Hepatocyte (in vitro differentiated cells): ENCODE measurements at regions not wholly inside any gene's neighbourhood (a gene's known extent, or its start where the extent isn't known, plus 50 kb on each side); places are given as distances from the start of the nearest gene placed in this dataset.

Source experiments
- EZH2 ChIP-seq: fragments of 200-600 bp; sonication (generic); IDR thresholded peaks from 2 replicates; pipeline ENCODE4 v1.6.1; 2016; ENCODE audit warnings: antibody characterized with exemption, mild to moderate bottlenecking, borderline replicate concordance
- TF ChIP-seq, protein P1 (sequence below): fragments of 200-600 bp; sonication (generic); IDR thresholded peaks from 2 replicates; pipeline ENCODE4 v1.5.1; 2016; ENCODE audit warnings: antibody characterized with exemption, mild to moderate bottlenecking; ENCODE audit not compliant: poor library complexity

DNA sequence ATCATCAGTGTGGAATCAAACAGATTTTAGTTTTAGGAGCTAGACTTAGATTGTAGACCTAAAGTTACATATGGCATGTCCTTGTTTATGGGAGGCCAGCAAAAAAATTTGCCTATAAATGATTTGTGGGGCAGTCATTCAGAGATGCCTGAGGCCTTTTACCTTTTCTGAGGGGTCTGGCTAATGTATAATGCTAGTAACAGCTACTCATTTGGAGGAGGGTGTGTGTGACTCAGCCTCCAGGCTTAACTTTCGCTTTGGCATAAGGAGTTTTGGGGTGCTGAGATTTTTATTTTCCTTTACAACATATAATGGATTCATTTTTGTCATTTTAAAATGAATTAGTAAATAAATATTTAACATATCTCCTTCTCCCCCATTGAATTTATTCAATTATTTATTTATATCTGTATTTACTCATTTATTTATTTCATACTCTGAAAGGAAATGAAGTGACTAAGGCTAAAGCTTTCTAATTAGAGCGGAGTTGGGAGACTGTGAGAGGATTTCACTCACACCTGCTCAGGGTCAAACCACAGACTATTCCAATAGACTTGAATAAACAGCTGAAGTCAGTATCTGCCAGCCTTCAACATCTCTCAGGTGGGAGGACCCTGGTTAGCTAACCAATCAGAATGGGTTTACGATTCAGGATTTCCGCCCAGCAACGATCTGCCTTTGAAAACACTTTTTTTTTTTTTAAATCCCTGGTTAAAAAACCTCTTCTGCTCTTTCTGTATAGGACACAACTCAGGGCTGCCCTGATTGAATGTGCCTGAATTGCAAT, 487.5 kb upstream of the SGCD start:
- TF ChIP-seq, protein P1, sequence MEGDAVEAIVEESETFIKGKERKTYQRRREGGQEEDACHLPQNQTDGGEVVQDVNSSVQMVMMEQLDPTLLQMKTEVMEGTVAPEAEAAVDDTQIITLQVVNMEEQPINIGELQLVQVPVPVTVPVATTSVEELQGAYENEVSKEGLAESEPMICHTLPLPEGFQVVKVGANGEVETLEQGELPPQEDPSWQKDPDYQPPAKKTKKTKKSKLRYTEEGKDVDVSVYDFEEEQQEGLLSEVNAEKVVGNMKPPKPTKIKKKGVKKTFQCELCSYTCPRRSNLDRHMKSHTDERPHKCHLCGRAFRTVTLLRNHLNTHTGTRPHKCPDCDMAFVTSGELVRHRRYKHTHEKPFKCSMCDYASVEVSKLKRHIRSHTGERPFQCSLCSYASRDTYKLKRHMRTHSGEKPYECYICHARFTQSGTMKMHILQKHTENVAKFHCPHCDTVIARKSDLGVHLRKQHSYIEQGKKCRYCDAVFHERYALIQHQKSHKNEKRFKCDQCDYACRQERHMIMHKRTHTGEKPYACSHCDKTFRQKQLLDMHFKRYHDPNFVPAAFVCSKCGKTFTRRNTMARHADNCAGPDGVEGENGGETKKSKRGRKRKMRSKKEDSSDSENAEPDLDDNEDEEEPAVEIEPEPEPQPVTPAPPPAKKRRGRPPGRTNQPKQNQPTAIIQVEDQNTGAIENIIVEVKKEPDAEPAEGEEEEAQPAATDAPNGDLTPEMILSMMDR = no peak
- no peak for TF ChIP-seq EZH2
